ENCODE measurements at regions not wholly inside any gene's neighbourhood (a gene's known extent, or its start where the extent isn't known, plus 50 kb on each side); places are given as distances from the start of the nearest gene placed in this dataset.

GRCh38 chr10:29056729-29057128 lies 232.1 kb upstream of the LYZL1 start:
- Histone ChIP-seq H3K9me3 (ENCODE audit: low read length) (no peaks in the 10 kb centered on the region), H3K9ac (ENCODE audit: low read length) (no peak overlapping the region), H3K36me3 (ENCODE audit: insufficient read depth, low read length) (no peaks in the 10 kb centered on the region), H3K4me1 (ENCODE audit: insufficient read depth, low read length, severe bottlenecking) (no peaks in the 10 kb centered on the region), H2AFZ (ENCODE audit: low read length) (no peak overlapping the region), H4K20me1 (ENCODE audit: insufficient read depth, low read length) (no peaks in the 10 kb centered on the region), H3K27ac (ENCODE audit: low read depth, low read length, poor library complexity, severe bottlenecking) (no peak overlapping the region), H3F3A (ENCODE audit: insufficient read depth, low read length) (no peaks in the 10 kb centered on the region), H3K27me3 (ENCODE audit: insufficient read depth, low read length) (no peaks in the 10 kb centered on the region), H3K9me2 (ENCODE audit: low read depth, low read length) (no peaks in the 10 kb centered on the region), H3K79me2 (ENCODE audit: insufficient read depth, low read length) (no peaks in the 10 kb centered on the region), H3K4me2 (ENCODE audit: low read length) (no peak overlapping the region), H3K4me3 (ENCODE audit: low read depth, low read length, poor library complexity, severe bottlenecking) (no peak overlapping the region)
- TF ChIP-seq EZH2 (IDR thresholded peaks at IDR 0.05; ENCODE audit: borderline replicate concordance, low read length) (no peak), CTCF (IDR thresholded peaks at IDR 0.05; ENCODE audit: low read length) (no peak)

GRCh38 chr10:29057822-29058331 lies 231.0 kb upstream of the LYZL1 start:
- H3K9me2 ChIP-seq (ENCODE audit: low read depth, low read length), result no peaks in the 10 kb centered on the region
- no peak overlapping the region for H3K4me3 ChIP-seq (ENCODE audit: low read depth, low read length, poor library complexity, severe bottlenecking)
- no peaks in the 10 kb centered on the region for H3K36me3 ChIP-seq (ENCODE audit: insufficient read depth, low read length)
- H3K9ac ChIP-seq (ENCODE audit: low read length), result no peak overlapping the region
- no peaks in the 10 kb centered on the region for H3K4me1 ChIP-seq (ENCODE audit: insufficient read depth, low read length, severe bottlenecking)
- no peak overlapping the region for H2AFZ ChIP-seq (ENCODE audit: low read length)
- no peaks in the 10 kb centered on the region for H3F3A ChIP-seq (ENCODE audit: insufficient read depth, low read length)
- H3K27ac ChIP-seq (ENCODE audit: low read depth, low read length, poor library complexity, severe bottlenecking), result no peak overlapping the region
- H4K20me1 ChIP-seq (ENCODE audit: insufficient read depth, low read length), result no peaks in the 10 kb centered on the region
- no peaks in the 10 kb centered on the region for H3K9me3 ChIP-seq (ENCODE audit: low read length)
- H3K79me2 ChIP-seq (ENCODE audit: insufficient read depth, low read length), result no peaks in the 10 kb centered on the region
- no peak overlapping the region for H3K4me2 ChIP-seq (ENCODE audit: low read length)
- no peak for TF ChIP-seq EZH2 (IDR thresholded peaks at IDR 0.05; ENCODE audit: borderline replicate concordance, low read length)
- no peak for TF ChIP-seq CTCF (IDR thresholded peaks at IDR 0.05; ENCODE audit: low read length)
- H3K27me3 ChIP-seq (ENCODE audit: insufficient read depth, low read length), result no peaks in the 10 kb centered on the region

- Histone ChIP-seq H3F3A (ENCODE audit: insufficient read depth, low read length) (no peaks in the 10 kb centered on the region), H3K4me2 (ENCODE audit: low read length) (no peak overlapping the region), H3K27me3 (ENCODE audit: insufficient read depth, low read length) (no peaks in the 10 kb centered on the region), H3K27ac (ENCODE audit: low read depth, low read length, poor library complexity, severe bottlenecking) (no peak overlapping the region), H2AFZ (ENCODE audit: low read length) (no peak overlapping the region), H3K9me2 (ENCODE audit: low read depth, low read length) (no peaks in the 10 kb centered on the region), H3K9ac (ENCODE audit: low read length) (no peak overlapping the region), H3K36me3 (ENCODE audit: insufficient read depth, low read length) (no peaks in the 10 kb centered on the region), H3K4me3 (ENCODE audit: low read depth, low read length, poor library complexity, severe bottlenecking) (no peak overlapping the region), H4K20me1 (ENCODE audit: insufficient read depth, low read length) (no peaks in the 10 kb centered on the region), H3K79me2 (ENCODE audit: insufficient read depth, low read length) (no peaks in the 10 kb centered on the region), H3K9me3 (ENCODE audit: low read length) (no peaks in the 10 kb centered on the region), H3K4me1 (ENCODE audit: insufficient read depth, low read length, severe bottlenecking) (no peaks in the 10 kb centered on the region)
- TF ChIP-seq CTCF (IDR thresholded peaks at IDR 0.05; ENCODE audit: low read length) (no peak), EZH2 (IDR thresholded peaks at IDR 0.05; ENCODE audit: borderline replicate concordance, low read length) (no peak)
Observed at GRCh38 chr10:29063806-29064644, 224.8 kb upstream of the LYZL1 start.

All from OCI-LY1 (cell line).